Mucosa of descending colon (tissue), 3 donors: ENCODE measurements at regions not wholly inside any gene's neighbourhood (a gene's known extent, or its start where the extent isn't known, plus 50 kb on each side); places are given as distances from the start of the nearest gene placed in this dataset.

Source experiments
- ATAC-seq: fragments of 200-7000 bp; cut with Tn5 transposase; one replicate; pipeline ENCODE4 v1.9.1; 2020; ENCODE audit warnings: mild to moderate bottlenecking, moderate library complexity
- DNase-seq, 3 donors: peaks; one replicate each; pipeline ENCODE4 v3.0.0-alpha.2; 2020
- H3K36me3 ChIP-seq: fragments of 200-600 bp; one replicate; pipeline ENCODE4 v1.8.0; 2021; ENCODE audit warnings: low read depth, mild to moderate bottlenecking
- H3K4me1 ChIP-seq: fragments of 200-600 bp; one replicate; pipeline ENCODE4 v1.8.0; 2021; ENCODE audit warnings: low read depth, mild to moderate bottlenecking
- H3K4me3 ChIP-seq: fragments of 200-600 bp; one replicate; pipeline ENCODE4 v1.8.0; 2021; ENCODE audit warnings: mild to moderate bottlenecking
- H3K9me3 ChIP-seq: fragments of 200-600 bp; one replicate; pipeline ENCODE4 v1.8.0; 2021; ENCODE audit warnings: mild to moderate bottlenecking
- CTCF ChIP-seq: fragments of 200-600 bp; IDR thresholded peaks from one replicate; pipeline ENCODE4 v1.8.0; 2022; ENCODE audit warnings: antibody characterized with exemption, mild to moderate bottlenecking
- intact Hi-C, 2 donors: fragments of 100-400 bp; cut with DNase I in 1 of 2; cut with micrococcal nuclease in 1 of 2; formaldehyde crosslinking; loops; one replicate each; pipeline versions ENCODE4 v1.11.0 to v1.11.1; 2022; cut with DNase I, micrococcal nuclease
- donor health status: DM: no; HTN: no; CAD: no; lungs with moderate emphysema.
- donor health status: DM: no; HTN: no; CAD: no.
- donor health status: DM: no; HTN: yes; CAD: no.

- Histone ChIP-seq H3K9me3 (no peaks in the 10 kb centered on the region), H3K4me3 (no peak overlapping the region), H3K4me1 (peaks cover 7% of the 10 kb centered on the region), H3K36me3 (no peaks in the 10 kb centered on the region)
- ATAC-seq (peak; percentile 86), DNase-seq (peak in 1 of 3 donors; percentile 90)
- no peak for TF ChIP-seq CTCF
- intact Hi-C loops: no loop called here
Measured at GRCh38 chr1:185477638-185478580, 160.9 kb upstream of the IVNS1ABP start.

- no peak for TF ChIP-seq CTCF
- Histone ChIP-seq H3K9me3 (no peaks in the 10 kb centered on the region), H3K4me1 (peaks cover 7% of the 10 kb centered on the region), H3K36me3 (no peaks in the 10 kb centered on the region), H3K4me3 (no peak overlapping the region)
- peak in 1 of 3 donors; percentile 48 for DNase-seq
- peak; percentile 43 for ATAC-seq
- intact Hi-C loops: no loop called here
Measured at GRCh38 chr1:185474440-185475149, 157.6 kb upstream of the IVNS1ABP start.

- no peak for ATAC-seq
- H3K4me1 ChIP-seq: peaks cover 6% of the 10 kb centered on the region
- no peaks in the 10 kb centered on the region for H3K36me3 ChIP-seq
- no peak for TF ChIP-seq CTCF
- H3K4me3 ChIP-seq: no peak overlapping the region
- intact Hi-C loops: no loop called here
- DNase-seq: no peak
- no peaks in the 10 kb centered on the region for H3K9me3 ChIP-seq
Measured at GRCh38 chr1:185473186-185473585, 156.1 kb upstream of the IVNS1ABP start.

GRCh38 chr1:185468626-185469025, 151.6 kb upstream of the IVNS1ABP start:
- no peak for ATAC-seq

GRCh38 chr1:185467122-185467521, 150.1 kb upstream of the IVNS1ABP start:
- no peak overlapping the region for H3K4me3 ChIP-seq
- intact Hi-C loops: no loop called here
- H3K9me3 ChIP-seq: no peaks in the 10 kb centered on the region
- H3K4me1 ChIP-seq: no peaks in the 10 kb centered on the region
- no peak for DNase-seq
- ATAC-seq: no peak
- no peak for TF ChIP-seq CTCF
- no peaks in the 10 kb centered on the region for H3K36me3 ChIP-seq

More at GRCh38 chr1:185468626-185469025, 151.6 kb upstream of the IVNS1ABP start:
- intact Hi-C loops: no loop called here
- no peak for TF ChIP-seq CTCF
- Histone ChIP-seq H3K4me3 (no peak overlapping the region), H3K9me3 (no peaks in the 10 kb centered on the region), H3K36me3 (no peaks in the 10 kb centered on the region), H3K4me1 (no peaks in the 10 kb centered on the region)
- DNase-seq: no peak
